ENCODE measurements at regions not wholly inside any gene's neighbourhood (a gene's known extent, or its start where the extent isn't known, plus 50 kb on each side); places are given as distances from the start of the nearest gene placed in this dataset.

GRCh38 chr13:73481886-73482445 lies 423.2 kb downstream of the KLF5 start:
- Mint-ChIP-seq H3K27me3 (ENCODE audit: low read depth, unreplicated experiment) (no peaks in the 10 kb centered on the region), H3K9me3 (ENCODE audit: unreplicated experiment) (no peaks in the 10 kb centered on the region), H3K27ac (ENCODE audit: unreplicated experiment) (no peak overlapping the region), H3K4me3 (ENCODE audit: unreplicated experiment) (no peak overlapping the region), H3K4me1 (ENCODE audit: low read depth, unreplicated experiment) (no peaks in the 10 kb centered on the region), H3K36me3 (ENCODE audit: low read depth, unreplicated experiment) (no peaks in the 10 kb centered on the region)
- no peak for TF ChIP-seq EZH2 (IDR thresholded peaks at IDR 0.05; ENCODE audit: insufficient read depth, low read length)
- no peak for TF ChIP-seq CTCF (IDR thresholded peaks at IDR 0.05; ENCODE audit: insufficient read depth, low read depth, low read length)
- no peaks in the 10 kb centered on the region for H3K9me3 ChIP-seq (ENCODE audit: insufficient read depth, low read depth, low read length)
- no peak overlapping the region for H3K4me2 ChIP-seq (ENCODE audit: low read length)
- H3K4me1 ChIP-seq (ENCODE audit: insufficient read depth, low read length) = no peaks in the 10 kb centered on the region
- no peaks in the 10 kb centered on the region for H3K27me3 ChIP-seq (ENCODE audit: insufficient read depth, low read length)
- DNase-seq (ENCODE audit: low read depth) (no peak), FAIRE-seq (no peak)
- H3K27ac ChIP-seq (ENCODE audit: low read depth, low read length) = no peak overlapping the region
- H3K36me3 ChIP-seq (ENCODE audit: insufficient read depth, low read length) = no peaks in the 10 kb centered on the region
- H3K4me3 ChIP-seq (ENCODE audit: insufficient read depth, low read depth, low read length) = no peak overlapping the region
- H3K79me2 ChIP-seq (ENCODE audit: insufficient read depth, low read length) = no peaks in the 10 kb centered on the region
- no peaks in the 10 kb centered on the region for H4K20me1 ChIP-seq (ENCODE audit: insufficient read depth, low read length)
- no peak overlapping the region for H2AFZ ChIP-seq (ENCODE audit: low read depth, low read length)
- H3K9ac ChIP-seq (ENCODE audit: low read length) = no peak overlapping the region

GRCh38 chr13:73480779-73481559 lies 422.2 kb downstream of the KLF5 start:
- H3K79me2 ChIP-seq (ENCODE audit: insufficient read depth, low read length) = no peaks in the 10 kb centered on the region
- no peak for FAIRE-seq

More at GRCh38 chr13:73480779-73481559, 422.2 kb downstream of the KLF5 start:
- H3K27me3 ChIP-seq (ENCODE audit: insufficient read depth, low read length) = no peaks in the 10 kb centered on the region
- H3K36me3 Mint-ChIP-seq (ENCODE audit: low read depth, unreplicated experiment) = no peaks in the 10 kb centered on the region
- H3K27ac ChIP-seq (ENCODE audit: low read depth, low read length) = no peak overlapping the region
- H3K27ac Mint-ChIP-seq (ENCODE audit: unreplicated experiment) = no peak overlapping the region
- no peak overlapping the region for H3K4me3 ChIP-seq (ENCODE audit: insufficient read depth, low read depth, low read length)
- H3K27me3 Mint-ChIP-seq (ENCODE audit: low read depth, unreplicated experiment) = no peaks in the 10 kb centered on the region
- no peak overlapping the region for H3K4me2 ChIP-seq (ENCODE audit: low read length)
- no peaks in the 10 kb centered on the region for H4K20me1 ChIP-seq (ENCODE audit: insufficient read depth, low read length)
- no peaks in the 10 kb centered on the region for H3K9me3 ChIP-seq (ENCODE audit: insufficient read depth, low read depth, low read length)
- no peaks in the 10 kb centered on the region for H3K4me1 ChIP-seq (ENCODE audit: insufficient read depth, low read length)
- no peaks in the 10 kb centered on the region for H3K4me1 Mint-ChIP-seq (ENCODE audit: low read depth, unreplicated experiment)
- no peak overlapping the region for H2AFZ ChIP-seq (ENCODE audit: low read depth, low read length)
- no peak overlapping the region for H3K9ac ChIP-seq (ENCODE audit: low read length)
- H3K9me3 Mint-ChIP-seq (ENCODE audit: unreplicated experiment) = no peaks in the 10 kb centered on the region
- DNase-seq (ENCODE audit: low read depth) = no peak
- H3K36me3 ChIP-seq (ENCODE audit: insufficient read depth, low read length) = no peaks in the 10 kb centered on the region
- TF ChIP-seq EZH2 (IDR thresholded peaks at IDR 0.05; ENCODE audit: insufficient read depth, low read length) (no peak), CTCF (IDR thresholded peaks at IDR 0.05; ENCODE audit: insufficient read depth, low read depth, low read length) (no peak)
- no peak overlapping the region for H3K4me3 Mint-ChIP-seq (ENCODE audit: unreplicated experiment)
